Keratinocyte (primary cell): ENCODE measurements at regions not wholly inside any gene's neighbourhood (a gene's known extent, or its start where the extent isn't known, plus 50 kb on each side); places are given as distances from the start of the nearest gene placed in this dataset.

Experiments
- DNase-seq: peaks from one replicate; pipeline ENCODE4 v3.0.0-alpha.2; 2011; ENCODE audit warnings: low read depth, missing footprints, low spot score
- FAIRE-seq: peaks from 2 replicates; lab custom pipeline; 2011; peaks lifted over from hg19 to GRCh38; lab: Jason Lieb, UNC
- H2AFZ ChIP-seq: 2 replicates; pipeline ENCODE4 v1.6.0; 2012; ENCODE audit warnings: low read length, control low read depth, inconsistent platforms; ENCODE audit not compliant: control insufficient read depth
- H3K27ac ChIP-seq: 2 replicates; pipeline ENCODE4 v1.5.1; 2011; ENCODE audit warnings: low read length; ENCODE audit not compliant: control insufficient read depth, insufficient read depth
- H3K27me3 ChIP-seq: 3 replicates; pipeline ENCODE4 v1.6.0; 2011; ENCODE audit warnings: low read length; ENCODE audit not compliant: control insufficient read depth, insufficient read depth; ENCODE audit errors: extremely low read depth
- H3K36me3 ChIP-seq, 2 experiments: 2 replicates in 1 of 2; 3 replicates in 1 of 2; pipeline ENCODE4 v1.5.1; 2011; ENCODE audit warnings: low read length in 2 of 2, mild to moderate bottlenecking in 1 of 2; ENCODE audit not compliant: control insufficient read depth in 2 of 2, insufficient read depth in 2 of 2; ENCODE audit errors: extremely low read depth in 1 of 2
- H3K4me1 ChIP-seq: 3 replicates; pipeline ENCODE4 v1.5.1; 2011; ENCODE audit warnings: low read length; ENCODE audit not compliant: control insufficient read depth, insufficient read depth; ENCODE audit errors: extremely low read depth
- H3K4me2 ChIP-seq: 3 replicates; pipeline ENCODE4 v1.6.0; 2011; ENCODE audit warnings: low read depth, low read length; ENCODE audit not compliant: control insufficient read depth, insufficient read depth; ENCODE audit errors: extremely low read depth
- H3K4me3 ChIP-seq, 3 experiments: fragments of 200-600 bp in 1 of 3; sonication (generic) in 1 of 3; 2 replicates in 2 of 3; 3 replicates in 1 of 3; pipeline ENCODE4 v1.5.1; 2011 to 2016; ENCODE audit warnings: low read length in 3 of 3, mild to moderate bottlenecking in 3 of 3, control low read depth in 2 of 3, inconsistent platforms in 1 of 3, low read depth in 1 of 3, mixed read lengths in 1 of 3, mixed run types in 1 of 3, moderate library complexity in 1 of 3; ENCODE audit not compliant: control insufficient read depth in 2 of 3, insufficient read depth in 2 of 3; ENCODE audit errors: extremely low read depth in 1 of 3
- H3K79me2 ChIP-seq: 2 replicates; pipeline ENCODE4 v1.6.0; 2012; ENCODE audit warnings: low read length; ENCODE audit not compliant: control insufficient read depth, insufficient read depth
- H3K9ac ChIP-seq: 3 replicates; pipeline ENCODE4 v1.6.0; 2011; ENCODE audit warnings: low read length; ENCODE audit not compliant: control insufficient read depth, insufficient read depth; ENCODE audit errors: extremely low read depth
- H3K9me1 ChIP-seq: 3 replicates; pipeline ENCODE4 v1.6.0; 2011; ENCODE audit warnings: low read length; ENCODE audit not compliant: control insufficient read depth, insufficient read depth; ENCODE audit errors: extremely low read depth
- H3K9me3 ChIP-seq: 2 replicates; pipeline ENCODE4 v1.5.1; 2012; ENCODE audit warnings: low read depth, low read length; ENCODE audit not compliant: control insufficient read depth
- H4K20me1 ChIP-seq: 3 replicates; pipeline ENCODE4 v1.6.0; 2011; ENCODE audit warnings: low read length; ENCODE audit not compliant: control insufficient read depth, insufficient read depth; ENCODE audit errors: extremely low read depth
- CTCF ChIP-seq, 3 experiments: IDR thresholded peaks in 1 of 3; conservative IDR thresholded peaks in 1 of 3; optimal IDR thresholded peaks in 1 of 3; 2 replicates in 2 of 3; 3 replicates in 1 of 3; pipeline versions ENCODE3 to v1.5.1; 2011; ENCODE audit warnings: low read length in 3 of 3, mild to moderate bottlenecking in 3 of 3, moderate library complexity in 2 of 3, control low read depth in 1 of 3, inconsistent platforms in 1 of 3; ENCODE audit not compliant: insufficient read depth in 2 of 3; ENCODE audit errors: extremely low read depth in 1 of 3
- EZH2 ChIP-seq: IDR thresholded peaks from one replicate; pipeline ENCODE4 v1.6.1; 2012; ENCODE audit warnings: inconsistent platforms, mild to moderate bottlenecking, low read length, moderate library complexity
- dilution Hi-C: fragments of 300-500 bp; cut with MboI; formaldehyde crosslinking; loops from one replicate; pipeline ENCODE4 v1.7.0; 2020; ENCODE audit warnings: low sequenced_read_pairs; ENCODE audit not compliant: extremely low pct_ligation_motif_present

- Histone ChIP-seq H3K4me1 (no peaks in the 10 kb centered on the region), H3K4me3 (no peak overlapping the region), H3K9me1 (no peaks in the 10 kb centered on the region), H3K79me2 (no peaks in the 10 kb centered on the region), H3K36me3 (no peaks in the 10 kb centered on the region), H2AFZ (no peak overlapping the region), H3K4me2 (no peak overlapping the region), H4K20me1 (no peaks in the 10 kb centered on the region), H3K9me3 (no peaks in the 10 kb centered on the region), H3K9ac (no peak overlapping the region), H3K27me3 (no peaks in the 10 kb centered on the region), H3K27ac (no peak overlapping the region)
- no peak for FAIRE-seq
- DNase-seq, result no peak
- dilution Hi-C loops, result no loop called here
- TF ChIP-seq CTCF (optimal IDR thresholded peaks at IDR 0.05 in 1 of 3, IDR thresholded peaks at IDR 0.05 in 1 of 3, conservative IDR thresholded peaks at IDR 0.05 in 1 of 3; ENCODE audit: extremely low read depth in 1 of 3, insufficient read depth in 2 of 3, low read length in 3 of 3), result no peak
- no peak for TF ChIP-seq EZH2
Observed at GRCh38 chr1:163807331-163808049, 485.7 kb downstream of the NUF2 start.

- DNase-seq, result no peak
Observed at GRCh38 chr1:163813251-163813650, 491.5 kb downstream of the NUF2 start.

More at GRCh38 chr1:163813251-163813650, 491.5 kb downstream of the NUF2 start:
- Histone ChIP-seq H3K4me3 (no peak overlapping the region), H3K36me3 (no peaks in the 10 kb centered on the region), H2AFZ (no peak overlapping the region), H3K27ac (no peak overlapping the region), H4K20me1 (no peaks in the 10 kb centered on the region), H3K9ac (no peak overlapping the region), H3K9me3 (no peaks in the 10 kb centered on the region), H3K79me2 (no peaks in the 10 kb centered on the region), H3K9me1 (no peaks in the 10 kb centered on the region), H3K4me1 (no peaks in the 10 kb centered on the region), H3K4me2 (no peak overlapping the region), H3K27me3 (no peaks in the 10 kb centered on the region)
- no peak for TF ChIP-seq EZH2
- no peak for TF ChIP-seq CTCF (optimal IDR thresholded peaks at IDR 0.05 in 1 of 3, IDR thresholded peaks at IDR 0.05 in 1 of 3, conservative IDR thresholded peaks at IDR 0.05 in 1 of 3; ENCODE audit: extremely low read depth in 1 of 3, insufficient read depth in 2 of 3, low read length in 3 of 3)
- FAIRE-seq, result no peak
- dilution Hi-C loops, result no loop called here
